ENCODE measurements at regions not wholly inside any gene's neighbourhood (a gene's known extent, or its start where the extent isn't known, plus 50 kb on each side); places are given as distances from the start of the nearest gene placed in this dataset.

DNA sequence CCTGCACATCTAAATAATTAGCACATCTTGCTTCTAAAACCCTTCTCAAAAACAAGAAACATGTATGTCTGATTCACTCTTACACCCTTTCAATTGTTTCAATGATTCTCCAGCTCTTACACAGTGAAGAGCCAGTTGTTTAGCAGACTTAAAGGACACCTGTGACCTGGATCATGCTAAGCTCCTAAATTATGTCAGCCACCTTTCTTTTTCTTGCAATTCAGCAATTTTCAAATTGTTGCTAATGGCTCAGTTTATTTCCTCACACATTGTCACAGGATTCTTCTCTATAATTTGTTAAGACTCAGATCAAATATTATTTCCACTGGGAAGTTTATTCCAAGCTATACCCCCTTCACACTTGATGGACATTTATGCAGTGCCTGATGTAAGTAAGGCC lies 413.2 kb downstream of the PLA2G4A start:
- H3K4me2 ChIP-seq (ENCODE audit: insufficient read depth, low read length), result no peak overlapping the region
- H4K20me1 ChIP-seq (ENCODE audit: insufficient read depth, low read length), result no peaks in the 10 kb centered on the region
- H3K27ac ChIP-seq (ENCODE audit: low read depth, low read length), result no peak overlapping the region
- H3K4me3 ChIP-seq (ENCODE audit: insufficient read depth, low read length), result no peak overlapping the region
- H3K4me1 ChIP-seq (ENCODE audit: insufficient read depth, low read length), result no peaks in the 10 kb centered on the region
- H3K9me3 ChIP-seq (ENCODE audit: low read depth, low read length), result no peaks in the 10 kb centered on the region
- no peaks in the 10 kb centered on the region for H3K36me3 ChIP-seq (ENCODE audit: insufficient read depth, low read length)
- H2AFZ ChIP-seq (ENCODE audit: low read length), result no peak overlapping the region
- H3K27me3 ChIP-seq (ENCODE audit: insufficient read depth, low read length), result no peaks in the 10 kb centered on the region
- TF ChIP-seq, protein P1, sequence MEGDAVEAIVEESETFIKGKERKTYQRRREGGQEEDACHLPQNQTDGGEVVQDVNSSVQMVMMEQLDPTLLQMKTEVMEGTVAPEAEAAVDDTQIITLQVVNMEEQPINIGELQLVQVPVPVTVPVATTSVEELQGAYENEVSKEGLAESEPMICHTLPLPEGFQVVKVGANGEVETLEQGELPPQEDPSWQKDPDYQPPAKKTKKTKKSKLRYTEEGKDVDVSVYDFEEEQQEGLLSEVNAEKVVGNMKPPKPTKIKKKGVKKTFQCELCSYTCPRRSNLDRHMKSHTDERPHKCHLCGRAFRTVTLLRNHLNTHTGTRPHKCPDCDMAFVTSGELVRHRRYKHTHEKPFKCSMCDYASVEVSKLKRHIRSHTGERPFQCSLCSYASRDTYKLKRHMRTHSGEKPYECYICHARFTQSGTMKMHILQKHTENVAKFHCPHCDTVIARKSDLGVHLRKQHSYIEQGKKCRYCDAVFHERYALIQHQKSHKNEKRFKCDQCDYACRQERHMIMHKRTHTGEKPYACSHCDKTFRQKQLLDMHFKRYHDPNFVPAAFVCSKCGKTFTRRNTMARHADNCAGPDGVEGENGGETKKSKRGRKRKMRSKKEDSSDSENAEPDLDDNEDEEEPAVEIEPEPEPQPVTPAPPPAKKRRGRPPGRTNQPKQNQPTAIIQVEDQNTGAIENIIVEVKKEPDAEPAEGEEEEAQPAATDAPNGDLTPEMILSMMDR (IDR thresholded peaks at IDR 0.05; ENCODE audit: extremely low read depth, low read depth, low read length), result no peak
- no peaks in the 10 kb centered on the region for H3K79me2 ChIP-seq (ENCODE audit: insufficient read depth, low read length)
- no peak for DNase-seq (ENCODE audit: insufficient read length, low spot score, missing footprints)

DNA sequence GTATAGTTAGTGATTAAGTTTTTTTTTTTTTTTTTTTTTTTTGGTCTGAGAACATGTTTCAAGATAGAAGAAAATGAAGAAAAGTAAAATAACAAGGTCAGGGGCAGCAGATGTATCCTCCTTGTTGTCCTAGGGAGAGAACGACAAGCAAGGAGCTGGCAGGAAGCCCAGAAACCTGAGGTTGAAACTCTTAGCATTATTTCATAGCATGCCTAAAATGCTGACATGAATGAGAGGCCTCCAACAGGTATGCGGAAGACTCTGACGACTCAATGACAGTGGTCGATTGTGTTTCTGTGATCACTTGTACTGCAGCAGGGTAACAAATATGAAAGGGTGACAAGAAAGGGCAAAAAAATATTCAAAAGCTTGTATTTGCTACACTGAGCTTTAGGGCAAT lies 415.9 kb downstream of the PLA2G4A start:
- Histone ChIP-seq H4K20me1 (ENCODE audit: insufficient read depth, low read length) (no peaks in the 10 kb centered on the region), H3K4me1 (ENCODE audit: insufficient read depth, low read length) (no peaks in the 10 kb centered on the region), H3K36me3 (ENCODE audit: insufficient read depth, low read length) (no peaks in the 10 kb centered on the region), H3K79me2 (ENCODE audit: insufficient read depth, low read length) (no peaks in the 10 kb centered on the region), H3K4me2 (ENCODE audit: insufficient read depth, low read length) (no peak overlapping the region), H2AFZ (ENCODE audit: low read length) (no peak overlapping the region), H3K27me3 (ENCODE audit: insufficient read depth, low read length) (no peaks in the 10 kb centered on the region), H3K4me3 (ENCODE audit: insufficient read depth, low read length) (no peak overlapping the region), H3K27ac (ENCODE audit: low read depth, low read length) (no peak overlapping the region), H3K9me3 (ENCODE audit: low read depth, low read length) (no peaks in the 10 kb centered on the region)
- DNase-seq (ENCODE audit: insufficient read length, low spot score, missing footprints), result no peak
- TF ChIP-seq, protein P1 (IDR thresholded peaks at IDR 0.05; ENCODE audit: extremely low read depth, low read depth, low read length), result no peak

DNA sequence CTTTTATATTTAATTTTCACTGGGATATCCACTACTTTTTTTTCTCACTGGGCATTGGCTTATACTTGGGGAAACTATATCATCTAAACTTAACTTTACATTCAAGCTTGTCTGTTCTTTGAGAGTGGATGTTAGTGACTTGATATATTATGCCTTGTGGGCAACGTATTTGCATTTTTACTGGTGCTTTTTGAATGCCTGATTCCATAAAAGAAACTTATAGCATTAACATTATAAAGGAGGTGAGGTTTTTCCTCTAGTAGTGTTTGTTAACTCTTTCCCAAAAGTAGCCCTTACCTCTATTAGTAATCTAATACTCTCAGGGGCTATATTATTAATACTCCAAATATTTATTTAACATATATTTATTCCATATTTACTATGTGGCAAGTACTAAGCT lies 416.5 kb downstream of the PLA2G4A start:
- no peak overlapping the region for H2AFZ ChIP-seq (ENCODE audit: low read length)
- no peaks in the 10 kb centered on the region for H4K20me1 ChIP-seq (ENCODE audit: insufficient read depth, low read length)
- H3K4me2 ChIP-seq (ENCODE audit: insufficient read depth, low read length), result no peak overlapping the region
- no peaks in the 10 kb centered on the region for H3K9me3 ChIP-seq (ENCODE audit: low read depth, low read length)
- TF ChIP-seq, protein P1 (IDR thresholded peaks at IDR 0.05; ENCODE audit: extremely low read depth, low read depth, low read length), result no peak
- H3K4me1 ChIP-seq (ENCODE audit: insufficient read depth, low read length), result no peaks in the 10 kb centered on the region
- H3K27ac ChIP-seq (ENCODE audit: low read depth, low read length), result no peak overlapping the region
- H3K27me3 ChIP-seq (ENCODE audit: insufficient read depth, low read length), result no peaks in the 10 kb centered on the region
- H3K36me3 ChIP-seq (ENCODE audit: insufficient read depth, low read length), result no peaks in the 10 kb centered on the region
- no peak overlapping the region for H3K4me3 ChIP-seq (ENCODE audit: insufficient read depth, low read length)
- H3K79me2 ChIP-seq (ENCODE audit: insufficient read depth, low read length), result no peaks in the 10 kb centered on the region
- DNase-seq (ENCODE audit: insufficient read length, low spot score, missing footprints), result no peak

DNA sequence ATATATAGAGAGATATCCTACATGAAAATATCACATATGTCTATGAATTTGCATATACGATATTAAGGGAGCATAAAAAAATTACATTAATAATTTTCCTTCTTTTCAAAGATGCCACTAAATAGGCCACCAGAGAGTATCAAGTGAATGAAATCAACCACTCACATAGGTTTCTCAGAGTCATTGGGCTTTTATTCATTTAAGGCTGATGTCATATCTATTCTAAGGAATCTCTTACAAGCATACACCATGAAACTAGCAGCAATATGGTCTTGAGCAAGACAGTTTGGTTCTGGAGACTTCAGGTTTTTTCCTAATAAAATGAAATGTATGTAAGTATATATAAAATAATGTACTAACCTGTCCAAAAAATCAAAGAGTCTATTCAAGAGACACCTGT lies 420.4 kb downstream of the PLA2G4A start:
- no peak overlapping the region for H2AFZ ChIP-seq (ENCODE audit: low read length)
- H3K36me3 ChIP-seq (ENCODE audit: insufficient read depth, low read length), result no peaks in the 10 kb centered on the region
- H3K79me2 ChIP-seq (ENCODE audit: insufficient read depth, low read length), result no peaks in the 10 kb centered on the region
- no peak overlapping the region for H3K4me2 ChIP-seq (ENCODE audit: insufficient read depth, low read length)
- TF ChIP-seq, protein P1 (IDR thresholded peaks at IDR 0.05; ENCODE audit: extremely low read depth, low read depth, low read length), result no peak
- no peaks in the 10 kb centered on the region for H3K27me3 ChIP-seq (ENCODE audit: insufficient read depth, low read length)
- no peak overlapping the region for H3K4me3 ChIP-seq (ENCODE audit: insufficient read depth, low read length)
- DNase-seq (ENCODE audit: insufficient read length, low spot score, missing footprints), result no peak
- no peaks in the 10 kb centered on the region for H3K4me1 ChIP-seq (ENCODE audit: insufficient read depth, low read length)
- H3K9me3 ChIP-seq (ENCODE audit: low read depth, low read length), result no peaks in the 10 kb centered on the region
- H3K27ac ChIP-seq (ENCODE audit: low read depth, low read length), result no peak overlapping the region
- no peaks in the 10 kb centered on the region for H4K20me1 ChIP-seq (ENCODE audit: insufficient read depth, low read length)
